ENCODE measurements at regions not wholly inside any gene's neighbourhood (a gene's known extent, or its start where the extent isn't known, plus 50 kb on each side); places are given as distances from the start of the nearest gene placed in this dataset.

DNA sequence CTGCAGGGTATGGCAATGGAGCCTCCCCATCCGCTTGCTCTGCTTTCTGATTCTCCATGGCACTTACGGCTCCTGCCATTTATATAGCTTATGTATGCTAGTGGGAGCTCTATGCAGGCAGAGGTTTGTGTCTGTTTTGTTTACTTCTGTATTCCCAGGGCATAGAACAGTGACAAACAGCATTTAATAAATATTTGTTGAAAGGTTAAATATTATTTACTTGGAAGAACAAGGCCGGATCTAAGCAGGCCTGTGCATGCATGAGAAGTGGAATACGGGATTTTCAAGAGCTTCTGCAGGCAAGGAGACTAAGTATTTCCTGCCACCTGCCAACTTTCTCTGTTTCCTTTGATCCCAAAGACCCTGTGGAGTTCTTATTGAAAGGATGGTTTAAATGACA is 90.7 kb downstream of the XCL2 start:
- ChIA-PET CTCF (ENCODE audit: unreplicated experiment) (no interaction called here), POLR2A (interaction anchor here (0.6 kb wide), 1 partner anchor 291 kb away, joined by 3 read pairs; no protein-coding TSS in a partner anchor)
- intact Hi-C loops (cut with micrococcal nuclease; ENCODE audit: unreplicated experiment), result no loop called here
- no peaks in the 10 kb centered on the region for H4K20me1 ChIP-seq (ENCODE audit: insufficient read depth, low read length)
- H3K4me2 ChIP-seq (ENCODE audit: low read length), result no peak overlapping the region
- no TSS peak for BruUV-seq (replicated peaks)
- no peak overlapping the region for H2AFZ ChIP-seq (ENCODE audit: low read length)
- H3K4me3 ChIP-seq (ENCODE audit: low read depth, low read length, poor library complexity, severe bottlenecking), result no peak overlapping the region
- DNase-seq (ENCODE audit: low spot score), result no peak
- TF ChIP-seq, protein P1, sequence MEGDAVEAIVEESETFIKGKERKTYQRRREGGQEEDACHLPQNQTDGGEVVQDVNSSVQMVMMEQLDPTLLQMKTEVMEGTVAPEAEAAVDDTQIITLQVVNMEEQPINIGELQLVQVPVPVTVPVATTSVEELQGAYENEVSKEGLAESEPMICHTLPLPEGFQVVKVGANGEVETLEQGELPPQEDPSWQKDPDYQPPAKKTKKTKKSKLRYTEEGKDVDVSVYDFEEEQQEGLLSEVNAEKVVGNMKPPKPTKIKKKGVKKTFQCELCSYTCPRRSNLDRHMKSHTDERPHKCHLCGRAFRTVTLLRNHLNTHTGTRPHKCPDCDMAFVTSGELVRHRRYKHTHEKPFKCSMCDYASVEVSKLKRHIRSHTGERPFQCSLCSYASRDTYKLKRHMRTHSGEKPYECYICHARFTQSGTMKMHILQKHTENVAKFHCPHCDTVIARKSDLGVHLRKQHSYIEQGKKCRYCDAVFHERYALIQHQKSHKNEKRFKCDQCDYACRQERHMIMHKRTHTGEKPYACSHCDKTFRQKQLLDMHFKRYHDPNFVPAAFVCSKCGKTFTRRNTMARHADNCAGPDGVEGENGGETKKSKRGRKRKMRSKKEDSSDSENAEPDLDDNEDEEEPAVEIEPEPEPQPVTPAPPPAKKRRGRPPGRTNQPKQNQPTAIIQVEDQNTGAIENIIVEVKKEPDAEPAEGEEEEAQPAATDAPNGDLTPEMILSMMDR (conservative IDR thresholded peaks at IDR 0.05; ENCODE audit: low read length), result no peak
- no peak for TF ChIP-seq EZH2phosphoT487 (IDR thresholded peaks at IDR 0.05; ENCODE audit: borderline replicate concordance, low read depth, low read length)
- no peaks in the 10 kb centered on the region for H3K9me2 ChIP-seq (ENCODE audit: insufficient read depth, low read length)
- H3K27ac ChIP-seq (ENCODE audit: low read depth, low read length, poor library complexity, severe bottlenecking), result no peak overlapping the region
- no peaks in the 10 kb centered on the region for H3K9me3 ChIP-seq (ENCODE audit: low read length)
- H3K79me2 ChIP-seq (ENCODE audit: insufficient read depth, low read depth, low read length), result no peaks in the 10 kb centered on the region
- no peaks in the 10 kb centered on the region for H3K36me3 ChIP-seq (ENCODE audit: insufficient read depth, low read length)
- no peaks in the 10 kb centered on the region for H3K4me1 ChIP-seq (ENCODE audit: insufficient read depth, low read length, poor library complexity, severe bottlenecking)

DNA sequence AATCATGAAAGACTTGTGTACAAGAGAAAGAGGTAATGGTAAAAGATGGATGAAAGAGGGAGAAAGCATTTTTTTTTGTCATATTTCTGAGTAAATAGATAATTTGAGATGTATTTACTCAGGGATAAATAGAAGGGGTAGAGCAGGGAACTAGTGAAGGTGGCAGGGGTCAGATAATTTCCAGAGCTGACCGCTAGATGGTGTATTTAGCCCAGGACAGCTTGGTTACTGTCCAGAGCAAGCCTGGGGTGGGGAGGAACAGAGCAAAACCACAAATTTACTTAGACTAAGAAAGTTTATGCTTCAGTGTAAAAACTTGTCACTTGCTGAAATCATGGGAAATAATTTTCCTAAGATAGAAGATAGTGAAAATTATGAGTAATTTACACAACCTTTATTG is 91.5 kb downstream of the XCL2 start:
- intact Hi-C loops (cut with micrococcal nuclease; ENCODE audit: unreplicated experiment), result no loop called here

DNA sequence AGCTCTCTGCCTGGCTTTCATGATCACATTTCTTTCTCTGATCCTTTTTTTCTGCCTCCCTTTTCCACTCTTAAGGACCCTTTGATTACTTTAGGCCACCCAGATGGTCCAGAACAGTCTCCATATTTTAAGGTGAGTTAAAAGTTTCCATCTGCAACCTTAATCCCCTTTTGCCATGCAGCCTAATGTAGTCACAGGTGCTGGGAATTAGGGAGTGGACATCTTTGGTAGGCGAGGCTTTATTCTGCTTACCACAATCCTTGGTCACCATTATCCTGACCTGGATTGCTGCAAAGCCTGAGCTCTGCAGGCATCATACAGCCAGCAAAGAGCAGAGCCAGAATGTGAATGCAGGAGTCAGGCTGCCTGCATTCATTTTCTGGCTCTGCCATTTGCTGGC is 95.9 kb downstream of the XCL2 start:
- H2AFZ ChIP-seq (ENCODE audit: low read length), result no peak overlapping the region

More for the DNA sequence above, 91.5 kb downstream of the XCL2 start:
- Histone ChIP-seq H3K4me2 (ENCODE audit: low read length) (no peak overlapping the region), H3K9me3 (ENCODE audit: low read length) (no peaks in the 10 kb centered on the region), H3K79me2 (ENCODE audit: insufficient read depth, low read depth, low read length) (no peaks in the 10 kb centered on the region), H3K36me3 (ENCODE audit: insufficient read depth, low read length) (no peaks in the 10 kb centered on the region), H3K4me3 (ENCODE audit: low read depth, low read length, poor library complexity, severe bottlenecking) (no peak overlapping the region), H3K4me1 (ENCODE audit: insufficient read depth, low read length, poor library complexity, severe bottlenecking) (no peaks in the 10 kb centered on the region), H4K20me1 (ENCODE audit: insufficient read depth, low read length) (no peaks in the 10 kb centered on the region), H2AFZ (ENCODE audit: low read length) (no peak overlapping the region), H3K27ac (ENCODE audit: low read depth, low read length, poor library complexity, severe bottlenecking) (no peak overlapping the region), H3K9me2 (ENCODE audit: insufficient read depth, low read length) (no peaks in the 10 kb centered on the region)
- no TSS peak for BruUV-seq (replicated peaks)
- DNase-seq (ENCODE audit: low spot score), result no peak
- POLR2A ChIA-PET, result interaction anchor here (0.6 to 0.7 kb wide), 2 partner anchors 182 to 292 kb away, joined by 3 read pairs; no protein-coding TSS in a partner anchor
- no peak for TF ChIP-seq EZH2phosphoT487 (IDR thresholded peaks at IDR 0.05; ENCODE audit: borderline replicate concordance, low read depth, low read length)
- TF ChIP-seq, protein P1 (conservative IDR thresholded peaks at IDR 0.05; ENCODE audit: low read length), result peak; percentile 59
- CTCF ChIA-PET (ENCODE audit: unreplicated experiment), result no interaction called here

More for the DNA sequence above, 95.9 kb downstream of the XCL2 start:
- Histone ChIP-seq H3K4me3 (ENCODE audit: low read depth, low read length, poor library complexity, severe bottlenecking) (no peak overlapping the region), H3K9me3 (ENCODE audit: low read length) (no peaks in the 10 kb centered on the region), H4K20me1 (ENCODE audit: insufficient read depth, low read length) (no peaks in the 10 kb centered on the region), H3K4me2 (ENCODE audit: low read length) (no peak overlapping the region), H3K79me2 (ENCODE audit: insufficient read depth, low read depth, low read length) (no peaks in the 10 kb centered on the region), H3K4me1 (ENCODE audit: insufficient read depth, low read length, poor library complexity, severe bottlenecking) (no peaks in the 10 kb centered on the region), H3K27ac (ENCODE audit: low read depth, low read length, poor library complexity, severe bottlenecking) (no peak overlapping the region), H3K9me2 (ENCODE audit: insufficient read depth, low read length) (no peaks in the 10 kb centered on the region), H3K36me3 (ENCODE audit: insufficient read depth, low read length) (no peaks in the 10 kb centered on the region)
- no peak for DNase-seq (ENCODE audit: low spot score)
- no peak for TF ChIP-seq EZH2phosphoT487 (IDR thresholded peaks at IDR 0.05; ENCODE audit: borderline replicate concordance, low read depth, low read length)
- TF ChIP-seq, protein P1 (conservative IDR thresholded peaks at IDR 0.05; ENCODE audit: low read length), result no peak
- CTCF ChIA-PET (ENCODE audit: unreplicated experiment), result no interaction called here
- no TSS peak for BruUV-seq (replicated peaks)
- intact Hi-C loops (cut with micrococcal nuclease; ENCODE audit: unreplicated experiment), result no loop called here
- POLR2A ChIA-PET, result interaction anchor here (1.1 kb wide), 1 partner anchor 64 kb away, joined by 3 read pairs; no protein-coding TSS in a partner anchor

Measured in OCI-LY7 (cell line).